Neural crest cell (in vitro differentiated cells): ENCODE measurements at regions not wholly inside any gene's neighbourhood (a gene's known extent, or its start where the extent isn't known, plus 50 kb on each side); places are given as distances from the start of the nearest gene placed in this dataset.

Experiments used
- DNase-seq: peaks from one replicate; pipeline ENCODE4 v3.0.0; 2021; ENCODE audit warnings: low read depth, mixed read lengths, low spot score
- H3K27ac Mint-ChIP-seq: one replicate; pipeline ENCODE4 v1.8.0; 2021; ENCODE audit warnings: mild to moderate bottlenecking, mixed read lengths; ENCODE audit not compliant: unreplicated experiment
- H3K27me3 Mint-ChIP-seq: 2 replicates; pipeline ENCODE4 v1.8.0; 2021; ENCODE audit warnings: low read depth, mild to moderate bottlenecking, mixed read lengths
- H3K36me3 Mint-ChIP-seq: 2 replicates; pipeline ENCODE4 v1.8.0; 2021; ENCODE audit warnings: low read depth, mild to moderate bottlenecking, mixed read lengths
- H3K4me1 Mint-ChIP-seq: 2 replicates; pipeline ENCODE4 v1.8.0; 2021; ENCODE audit warnings: mixed read lengths
- H3K4me3 Mint-ChIP-seq: one replicate; pipeline ENCODE4 v1.8.0; 2021; ENCODE audit warnings: mild to moderate bottlenecking, mixed read lengths
- H3K9me3 Mint-ChIP-seq: 2 replicates; pipeline ENCODE4 v1.8.0; 2021; ENCODE audit warnings: mixed read lengths
- TF ChIP-seq, protein P1 (sequence below): fragments of 200-600 bp; sonication (generic); conservative IDR thresholded peaks from 2 replicates; pipeline ENCODE4 v1.5.0; 2021; ENCODE audit warnings: antibody characterized with exemption, mild to moderate bottlenecking

DNA sequence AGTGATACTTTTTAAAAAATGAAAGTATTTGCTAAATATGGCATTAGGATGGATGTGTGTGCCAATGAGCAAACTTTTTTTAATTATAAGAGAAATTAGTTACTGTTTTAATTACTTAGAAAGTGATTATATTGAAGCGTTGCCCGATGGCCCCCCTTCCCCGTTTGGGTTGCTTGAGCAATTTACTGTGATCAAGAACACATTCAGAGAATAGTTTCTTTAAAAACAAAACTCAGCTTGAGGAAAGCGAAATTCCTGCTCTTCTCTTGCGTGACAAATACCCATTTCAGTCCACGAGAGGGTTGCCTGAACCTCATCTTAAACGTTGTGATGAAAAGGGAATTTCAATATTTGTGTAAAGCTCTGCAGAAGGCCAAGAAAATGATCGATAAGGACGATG lies 234.1 kb downstream of the GATA3 start:
- H3K9me3 Mint-ChIP-seq = peaks cover 8% of the 10 kb centered on the region
- DNase-seq = no peak
- no peaks in the 10 kb centered on the region for H3K4me1 Mint-ChIP-seq
- H3K4me3 Mint-ChIP-seq = no peak overlapping the region
- TF ChIP-seq, protein P1, sequence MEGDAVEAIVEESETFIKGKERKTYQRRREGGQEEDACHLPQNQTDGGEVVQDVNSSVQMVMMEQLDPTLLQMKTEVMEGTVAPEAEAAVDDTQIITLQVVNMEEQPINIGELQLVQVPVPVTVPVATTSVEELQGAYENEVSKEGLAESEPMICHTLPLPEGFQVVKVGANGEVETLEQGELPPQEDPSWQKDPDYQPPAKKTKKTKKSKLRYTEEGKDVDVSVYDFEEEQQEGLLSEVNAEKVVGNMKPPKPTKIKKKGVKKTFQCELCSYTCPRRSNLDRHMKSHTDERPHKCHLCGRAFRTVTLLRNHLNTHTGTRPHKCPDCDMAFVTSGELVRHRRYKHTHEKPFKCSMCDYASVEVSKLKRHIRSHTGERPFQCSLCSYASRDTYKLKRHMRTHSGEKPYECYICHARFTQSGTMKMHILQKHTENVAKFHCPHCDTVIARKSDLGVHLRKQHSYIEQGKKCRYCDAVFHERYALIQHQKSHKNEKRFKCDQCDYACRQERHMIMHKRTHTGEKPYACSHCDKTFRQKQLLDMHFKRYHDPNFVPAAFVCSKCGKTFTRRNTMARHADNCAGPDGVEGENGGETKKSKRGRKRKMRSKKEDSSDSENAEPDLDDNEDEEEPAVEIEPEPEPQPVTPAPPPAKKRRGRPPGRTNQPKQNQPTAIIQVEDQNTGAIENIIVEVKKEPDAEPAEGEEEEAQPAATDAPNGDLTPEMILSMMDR = no peak
- peaks cover 33% of the 10 kb centered on the region for H3K27me3 Mint-ChIP-seq
- no peaks in the 10 kb centered on the region for H3K36me3 Mint-ChIP-seq
- no peak overlapping the region for H3K27ac Mint-ChIP-seq

DNA sequence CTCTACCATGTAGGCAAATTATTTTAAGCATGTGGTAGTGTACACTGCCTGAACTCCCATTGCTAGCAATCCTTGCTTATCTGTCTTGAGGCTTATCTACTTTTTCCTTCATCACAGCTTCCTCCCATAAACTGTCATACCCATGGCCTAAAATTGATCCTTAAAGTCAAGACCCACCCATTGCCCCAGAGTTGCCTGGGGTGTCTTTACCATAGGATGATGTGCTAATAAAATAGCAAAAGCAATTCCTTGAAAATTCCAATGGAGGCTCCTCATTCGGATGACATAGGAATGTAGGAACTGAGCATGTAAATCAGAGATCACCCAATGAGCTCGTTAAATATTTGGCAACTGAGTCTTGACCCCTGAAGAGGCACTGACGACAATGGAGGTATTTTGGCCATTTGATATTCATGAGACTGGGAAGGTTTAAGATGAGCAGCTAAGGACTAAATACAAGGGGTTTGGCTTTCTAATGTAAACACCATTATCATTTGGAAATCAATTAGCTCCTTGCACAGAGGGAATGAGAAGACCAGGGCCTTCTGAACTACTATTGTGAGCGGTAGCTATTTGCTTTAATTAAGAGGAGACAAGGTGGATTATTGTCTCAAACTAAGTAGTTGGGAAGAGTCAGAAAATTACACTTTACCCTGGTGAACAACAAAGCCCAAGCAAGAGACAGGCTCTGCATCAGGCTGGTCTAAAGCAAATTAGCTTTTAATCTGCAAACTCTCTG lies 234.9 kb downstream of the GATA3 start:
- H3K36me3 Mint-ChIP-seq = no peaks in the 10 kb centered on the region
- H3K4me1 Mint-ChIP-seq = no peaks in the 10 kb centered on the region
- H3K27ac Mint-ChIP-seq = no peak overlapping the region
- TF ChIP-seq, protein P1 = no peak
- H3K27me3 Mint-ChIP-seq = peaks cover 33% of the 10 kb centered on the region
- no peak for DNase-seq
- H3K4me3 Mint-ChIP-seq = no peak overlapping the region
- H3K9me3 Mint-ChIP-seq = peaks cover 8% of the 10 kb centered on the region

DNA sequence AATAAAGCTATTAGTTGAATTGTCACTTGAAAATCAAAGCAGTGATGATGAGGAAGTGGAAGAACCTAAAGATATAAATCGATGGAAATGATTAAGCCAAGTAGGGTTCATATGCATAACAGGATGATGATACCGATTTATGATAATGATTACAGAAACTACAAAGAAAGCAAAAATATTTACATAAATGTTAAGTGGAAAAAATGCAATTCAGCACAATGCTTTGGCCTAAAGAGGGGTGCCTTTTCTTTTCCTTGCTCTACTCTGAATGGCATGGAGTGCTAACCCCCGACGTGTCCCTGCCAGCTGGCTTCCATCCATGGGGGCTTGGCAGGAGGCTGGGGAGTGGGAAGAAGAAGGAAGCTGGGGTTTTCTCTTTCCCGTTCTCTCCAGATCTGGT lies 240.3 kb downstream of the GATA3 start:
- no peak for DNase-seq
- Mint-ChIP-seq H3K27ac (no peak overlapping the region), H3K9me3 (peaks cover 4% of the 10 kb centered on the region), H3K36me3 (no peaks in the 10 kb centered on the region), H3K4me3 (no peak overlapping the region), H3K4me1 (peaks cover 7% of the 10 kb centered on the region), H3K27me3 (peaks cover 71% of the 10 kb centered on the region)
- TF ChIP-seq, protein P1 = no peak

DNA sequence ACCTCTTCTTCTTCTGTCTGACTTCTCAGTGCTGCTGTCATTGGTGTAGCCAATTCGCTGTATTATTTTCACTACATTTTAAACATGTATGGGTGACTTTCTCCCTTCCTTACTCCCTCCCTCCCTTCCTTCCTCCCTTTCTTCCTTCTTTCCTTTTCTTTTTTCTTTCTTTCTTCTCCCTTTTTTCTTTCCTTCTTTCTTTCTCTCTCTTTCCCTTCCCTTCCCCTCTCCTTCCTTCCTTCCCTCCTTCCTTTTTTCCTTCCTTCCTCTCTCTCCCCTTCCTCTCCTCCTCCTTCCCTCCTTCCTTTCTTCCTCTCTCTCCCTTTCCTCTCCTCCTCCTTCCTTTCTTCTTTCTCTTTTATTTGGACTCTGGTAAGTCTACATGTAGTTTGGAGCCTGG lies 240.8 kb downstream of the GATA3 start:
- Mint-ChIP-seq H3K4me3 (no peak overlapping the region), H3K36me3 (no peaks in the 10 kb centered on the region), H3K9me3 (peaks cover 4% of the 10 kb centered on the region), H3K27ac (no peak overlapping the region), H3K27me3 (peaks cover 69% of the 10 kb centered on the region), H3K4me1 (peaks cover 7% of the 10 kb centered on the region)
- no peak for DNase-seq
- TF ChIP-seq, protein P1 = no peak

DNA sequence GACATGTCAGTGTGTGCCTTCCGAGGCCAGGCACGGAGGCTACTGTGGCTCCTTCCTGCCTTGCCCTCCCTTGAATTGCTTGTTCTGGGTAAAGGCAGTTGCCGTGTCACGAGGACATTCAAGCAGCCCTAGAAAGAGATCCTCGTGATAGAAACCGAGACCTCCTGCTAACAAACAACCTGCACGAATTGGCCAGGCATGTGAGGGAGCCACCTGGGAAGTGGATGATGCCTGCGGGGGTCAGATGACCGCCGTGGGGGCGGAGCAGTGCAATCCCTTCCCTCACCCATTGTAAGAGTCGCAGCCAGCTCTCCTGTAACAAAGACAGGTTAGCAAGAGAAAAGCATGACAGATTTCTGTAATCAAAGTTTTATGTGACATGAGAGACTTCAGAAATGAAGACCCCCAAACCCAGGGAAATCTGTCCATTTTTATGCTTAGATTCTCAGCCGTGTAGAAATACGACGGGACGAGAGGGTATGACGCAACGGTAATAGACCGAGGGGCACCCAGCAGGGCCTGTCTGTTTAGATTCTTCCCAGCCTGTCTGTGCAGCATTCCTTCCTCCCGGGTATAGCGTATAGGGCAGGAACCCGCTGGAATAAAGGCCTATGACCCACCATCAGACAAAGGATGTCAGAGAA lies 241.7 kb downstream of the GATA3 start:
- no peak for DNase-seq
- Mint-ChIP-seq H3K27ac (no peak overlapping the region), H3K4me3 (peak overlapping the region; percentile 65), H3K36me3 (no peaks in the 10 kb centered on the region), H3K27me3 (peaks cover 61% of the 10 kb centered on the region), H3K9me3 (no peaks in the 10 kb centered on the region), H3K4me1 (peaks cover 7% of the 10 kb centered on the region)
- TF ChIP-seq, protein P1 = no peak
